HCT116 (cell line): ENCODE measurements at regions not wholly inside any gene's neighbourhood (a gene's known extent, or its start where the extent isn't known, plus 50 kb on each side); places are given as distances from the start of the nearest gene placed in this dataset.

Source experiments
- CTCF ChIP-seq, 3 experiments: fragments of 200-600 bp in 1 of 3; sonication (generic) in 1 of 3; IDR thresholded peaks in 2 of 3; conservative IDR thresholded peaks in 1 of 3; 2 replicates each; pipeline ENCODE4 v1.5.1; 2012 to 2017; ENCODE audit warnings: low read depth in 2 of 3, low read length in 2 of 3, antibody characterized with exemption in 1 of 3, borderline replicate concordance in 1 of 3, control low read depth in 1 of 3, mild to moderate bottlenecking in 1 of 3, mixed read lengths in 1 of 3, mixed run types in 1 of 3, moderate library complexity in 1 of 3; ENCODE audit not compliant: insufficient read depth in 1 of 3
- EZH2 ChIP-seq: fragments of 200-600 bp; sonication (generic); IDR thresholded peaks from 2 replicates; pipeline ENCODE4 v1.6.1; 2017; ENCODE audit warnings: antibody characterized with exemption, mixed run types
- EZH2phosphoT487 ChIP-seq: fragments of 200-600 bp; IDR thresholded peaks from 2 replicates; pipeline ENCODE4 v1.6.1; 2018; ENCODE audit warnings: antibody characterized with exemption, borderline replicate concordance
- FOSL1 ChIP-seq: IDR thresholded peaks from 2 replicates; pipeline ENCODE4 v1.6.1; 2012; ENCODE audit warnings: low read depth
- MAX ChIP-seq: IDR thresholded peaks from 2 replicates; pipeline ENCODE4 v1.6.1; 2012
- POLR2A ChIP-seq: IDR thresholded peaks from 2 replicates; pipeline ENCODE4 v1.7.0; 2011; ENCODE audit warnings: borderline replicate concordance; ENCODE audit not compliant: insufficient read depth, insufficient read length; ENCODE audit errors: extremely low read depth
- POLR2AphosphoS5 ChIP-seq: IDR thresholded peaks from 2 replicates; pipeline ENCODE4 v1.6.1; 2011; ENCODE audit warnings: mild to moderate bottlenecking, low read depth, low read length, moderate library complexity
- RAD21 ChIP-seq: IDR thresholded peaks from 2 replicates; pipeline ENCODE4 v1.6.1; 2012; ENCODE audit warnings: low read depth, mild to moderate bottlenecking
- REST ChIP-seq: IDR thresholded peaks from 2 replicates; pipeline ENCODE4 v1.6.1; 2012; ENCODE audit warnings: low read depth
- SRF ChIP-seq: IDR thresholded peaks from 2 replicates; pipeline ENCODE4 v1.6.1; 2012; ENCODE audit warnings: low read depth

- TF ChIP-seq POLR2AphosphoS5 (no peak), CTCF (IDR thresholded peaks at IDR 0.05 in 2 of 3, conservative IDR thresholded peaks at IDR 0.05 in 1 of 3; ENCODE audit: borderline replicate concordance in 1 of 3, insufficient read depth in 1 of 3, low read depth in 2 of 3, low read length in 2 of 3) (no peak), MAX (no peak), RAD21 (no peak), POLR2A (no peak), FOSL1 (no peak), EZH2 (no peak), REST (no peak), EZH2phosphoT487 (no peak), SRF (no peak)
These were observed 887.3 kb upstream of the CRIM1 start for GRCh38 chr2:35468245-35468644.
